Left lobe of liver (tissue), 2 donors: ENCODE measurements at regions not wholly inside any gene's neighbourhood (a gene's known extent, or its start where the extent isn't known, plus 50 kb on each side); places are given as distances from the start of the nearest gene placed in this dataset.
A peak's percentile ranks its signal among the peaks of the same experiment; 100 is the strongest.

Experiments
- ATAC-seq: fragments of 200-7000 bp; cut with Tn5 transposase; one replicate; pipeline ENCODE4 v1.9.1; 2020; ENCODE audit warnings: mild to moderate bottlenecking, moderate library complexity
- DNase-seq: peaks from one replicate; pipeline ENCODE4 v3.0.0-alpha.2; 2020; ENCODE audit warnings: low spot score
- donor health status: DM: no; HTN: no; CAD: no; lungs with moderate emphysema.
- donor health status: DM: no; HTN: yes; CAD: no.

GRCh38 chr16:79697562-79698112, 97.1 kb upstream of the MAF start:
- ATAC-seq, result no peak

GRCh38 chr16:79691007-79691406, 90.5 kb upstream of the MAF start:
- no peak for DNase-seq
- ATAC-seq, result no peak

More at GRCh38 chr16:79697562-79698112, 97.1 kb upstream of the MAF start:
- DNase-seq, result no peak

DNA sequence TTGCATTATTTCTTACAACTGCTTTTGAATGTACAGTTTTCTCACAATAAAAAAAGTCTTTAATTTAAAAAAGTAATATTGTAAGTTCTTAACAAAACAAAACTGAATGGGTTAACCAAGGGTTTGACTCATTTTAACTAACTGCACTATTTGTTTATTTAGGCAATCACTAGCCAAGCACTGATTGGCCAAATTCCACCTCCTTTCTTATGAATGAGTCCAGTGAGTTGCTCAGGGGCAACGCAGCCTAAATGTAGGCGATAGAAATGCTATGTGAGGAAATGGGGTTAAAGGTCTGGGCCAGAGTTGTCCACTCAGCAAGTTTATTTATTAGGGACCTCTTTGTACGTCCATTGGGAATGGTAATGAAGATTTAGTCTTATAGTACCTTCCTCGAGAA, 89.6 kb upstream of the MAF start:
- ATAC-seq, result no peak

DNA sequence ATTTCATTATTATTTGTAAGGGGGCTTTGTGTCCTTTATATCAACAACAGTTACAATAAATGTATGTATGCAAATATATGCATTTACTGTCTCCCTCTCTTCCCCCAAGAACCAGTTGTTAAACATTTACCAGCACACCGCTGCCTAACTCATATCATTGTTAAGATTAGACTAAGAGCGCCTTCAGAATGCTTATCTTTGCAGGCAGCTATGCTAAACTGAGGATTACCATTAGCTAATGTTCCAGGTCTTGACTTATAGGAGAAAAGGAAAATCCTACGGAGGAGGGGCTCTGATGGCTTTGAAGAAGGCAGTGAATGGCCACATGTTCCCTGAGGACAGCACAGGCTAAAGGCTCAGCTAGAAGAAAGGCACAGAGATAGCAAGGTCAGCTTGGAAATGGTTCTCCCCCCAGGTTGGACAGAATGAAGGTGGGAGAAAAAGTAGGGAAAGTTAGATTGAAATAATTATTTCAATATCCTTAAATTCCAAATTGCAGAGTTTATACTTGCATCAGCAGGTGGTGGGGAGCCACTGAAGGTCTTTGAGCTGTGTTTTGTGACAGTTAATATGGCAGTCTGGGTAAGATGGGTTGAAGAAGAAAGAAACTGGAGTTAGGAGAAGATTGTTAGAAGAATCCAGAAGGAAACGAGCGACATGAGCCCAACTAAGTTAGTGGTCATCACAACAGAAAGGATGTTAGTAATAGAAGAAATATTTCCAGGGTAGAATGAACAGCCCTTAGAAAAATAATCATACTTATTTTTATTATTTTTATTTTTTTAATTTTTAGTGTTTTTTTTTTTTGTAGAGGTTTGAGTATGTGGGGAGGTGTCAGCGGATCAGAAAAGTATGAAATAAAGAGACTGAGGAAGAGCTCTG, 87.0 kb upstream of the MAF start:
- ATAC-seq (no peak), DNase-seq (no peak)

More for the DNA sequence above, 89.6 kb upstream of the MAF start:
- no peak for DNase-seq

- ATAC-seq (no peak), DNase-seq (no peak)
Measured at GRCh38 chr16:79685871-79686270, 85.3 kb upstream of the MAF start.

GRCh38 chr16:79679334-79679733, 78.8 kb upstream of the MAF start:
- DNase-seq (no peak), ATAC-seq (no peak)

GRCh38 chr16:79677799-79678530, 77.4 kb upstream of the MAF start:
- ATAC-seq, result no peak
- no peak for DNase-seq

GRCh38 chr16:79673635-79674034, 73.1 kb upstream of the MAF start:
- DNase-seq (no peak), ATAC-seq (no peak)

DNA sequence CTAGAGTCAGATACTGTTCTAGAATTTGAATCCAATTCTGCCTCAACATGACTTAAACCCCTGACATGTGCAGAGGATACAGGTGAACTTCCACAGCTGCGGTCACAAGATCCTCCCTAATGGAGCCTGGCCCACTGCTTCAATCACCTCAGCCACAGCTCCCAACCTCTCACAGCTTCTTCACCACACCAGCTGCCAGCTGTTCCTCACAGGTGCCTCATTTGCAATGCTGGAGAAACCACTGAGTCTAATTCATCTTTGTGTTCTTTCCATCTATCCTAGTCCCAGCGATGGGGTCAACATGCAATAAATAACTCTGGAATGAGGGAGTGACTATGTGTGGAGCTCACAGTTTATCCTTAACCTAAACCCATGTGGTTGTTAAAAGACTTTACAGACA, 72.0 kb upstream of the MAF start:
- ATAC-seq (no peak), DNase-seq (no peak)

DNA sequence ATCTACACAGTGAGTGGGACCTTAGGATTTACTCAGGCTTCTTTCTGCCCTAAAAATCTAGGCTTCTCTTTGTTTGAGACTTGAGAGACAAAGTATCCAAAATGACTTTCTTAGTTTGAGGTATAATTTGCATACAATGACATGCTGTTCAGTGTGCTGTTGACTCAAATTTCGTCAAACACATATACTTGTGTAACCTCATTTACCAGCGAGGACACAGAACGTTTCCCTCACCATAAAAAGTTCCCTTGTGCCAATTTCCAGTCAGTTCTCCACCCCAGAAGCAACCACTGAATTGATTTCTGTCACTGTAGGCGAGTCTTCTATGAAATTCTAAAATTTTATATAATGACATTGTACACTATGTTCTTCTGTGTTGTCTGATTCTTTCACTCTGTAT, 68.0 kb upstream of the MAF start:
- no peak for DNase-seq
- ATAC-seq, result no peak

GRCh38 chr16:79665970-79666369, 65.4 kb upstream of the MAF start:
- ATAC-seq (no peak), DNase-seq (no peak)

DNA sequence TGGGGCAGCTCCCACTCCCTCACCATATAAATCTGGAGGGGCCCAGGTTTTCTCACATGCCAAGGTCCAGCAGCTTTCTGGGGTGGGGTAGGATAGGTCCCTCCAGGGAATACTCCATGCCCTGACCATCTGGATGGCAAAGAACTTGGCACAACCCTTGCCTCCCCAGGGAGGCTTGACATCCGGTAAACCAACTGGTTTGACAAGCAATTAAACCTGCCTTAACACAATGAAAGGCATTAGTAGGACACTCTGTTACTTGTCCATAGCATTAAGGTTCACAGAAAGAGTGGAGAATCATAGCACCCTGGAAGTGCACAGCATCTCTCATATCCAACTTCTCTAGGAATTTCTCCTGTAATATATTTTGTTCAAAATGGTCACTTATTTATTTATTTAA, 63.9 kb upstream of the MAF start:
- no peak for ATAC-seq
- no peak for DNase-seq

GRCh38 chr16:79662669-79663313, 62.3 kb upstream of the MAF start:
- DNase-seq, result no peak
- peak; percentile 22 for ATAC-seq

DNA sequence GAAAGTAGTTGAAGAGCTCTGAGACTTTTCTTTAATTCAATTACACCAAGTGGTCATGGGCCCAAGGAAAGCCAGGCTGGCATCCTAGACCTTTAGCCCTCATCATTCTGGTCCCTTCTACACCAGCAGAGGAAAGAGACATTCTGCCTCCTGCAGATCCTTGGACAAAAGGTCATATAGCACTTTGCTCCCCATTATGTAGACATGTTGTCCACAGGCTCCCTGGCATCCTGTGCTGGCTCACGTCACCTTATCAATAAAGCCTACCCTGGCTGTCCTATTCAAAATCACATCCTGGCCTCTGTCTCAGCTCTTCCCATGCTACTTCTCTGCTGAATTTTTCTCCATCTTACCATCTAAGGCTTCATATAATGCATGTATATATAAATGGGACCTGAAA, 61.6 kb upstream of the MAF start:
- no peak for DNase-seq
- peak; percentile 54 for ATAC-seq

DNA sequence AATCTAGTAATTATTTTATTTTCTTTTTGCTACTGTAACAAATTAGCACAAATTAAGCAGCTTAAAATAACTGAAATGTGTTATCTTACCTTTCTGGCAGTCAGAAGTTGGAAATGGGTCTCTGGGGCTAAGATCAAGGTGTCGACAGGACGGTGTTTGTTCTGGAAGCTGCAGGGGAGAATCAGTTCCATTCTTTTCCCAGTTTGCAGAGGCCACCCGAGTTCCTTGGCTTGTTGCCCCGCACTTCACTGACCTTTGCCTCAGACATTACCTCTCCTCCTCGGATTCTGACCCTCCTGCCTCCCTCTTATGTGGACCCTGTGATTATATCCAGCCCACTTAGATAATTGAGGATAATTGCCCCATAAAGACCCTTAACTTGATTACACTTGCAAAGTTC, 61.0 kb upstream of the MAF start:
- DNase-seq (peak; percentile 68), ATAC-seq (peak; percentile 86)

- ATAC-seq (no peak), DNase-seq (no peak)
Measured at GRCh38 chr16:79659344-79659743, 58.8 kb upstream of the MAF start.

DNA sequence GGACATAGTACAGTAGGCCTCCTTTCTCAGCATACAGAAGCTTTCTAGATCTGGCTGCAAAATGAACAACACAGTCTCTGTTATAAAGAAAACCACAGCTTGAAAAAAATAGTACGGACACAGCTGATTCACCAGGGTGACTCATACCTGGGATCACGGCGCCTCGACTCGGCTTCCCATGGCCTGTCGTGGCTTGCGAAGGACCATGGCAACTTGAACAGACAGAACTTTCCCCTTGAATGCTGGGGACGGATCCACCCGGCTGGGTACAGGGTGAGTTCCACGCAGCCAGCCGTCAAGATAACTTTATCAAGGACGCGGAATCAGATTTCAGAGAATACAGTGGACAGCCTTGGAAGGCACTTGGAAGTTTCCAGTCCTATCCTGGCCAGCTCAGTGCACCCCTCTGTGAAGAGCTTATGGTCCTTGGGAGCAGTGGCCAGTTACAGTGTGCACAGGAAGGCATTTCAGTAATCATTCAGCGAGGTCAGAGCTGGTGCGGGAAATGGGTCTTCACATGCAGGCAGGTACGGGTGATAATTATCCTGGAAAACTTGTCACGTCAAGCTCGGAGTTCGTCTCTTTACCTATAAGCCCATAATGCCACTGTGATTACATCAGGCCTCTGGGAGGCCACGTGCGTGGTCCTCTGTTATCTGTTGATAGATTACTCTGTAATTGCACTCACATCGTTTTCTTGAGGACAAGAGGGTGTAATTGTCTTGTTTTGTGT, 57.9 kb upstream of the MAF start:
- DNase-seq (no peak), ATAC-seq (no peak)

DNA sequence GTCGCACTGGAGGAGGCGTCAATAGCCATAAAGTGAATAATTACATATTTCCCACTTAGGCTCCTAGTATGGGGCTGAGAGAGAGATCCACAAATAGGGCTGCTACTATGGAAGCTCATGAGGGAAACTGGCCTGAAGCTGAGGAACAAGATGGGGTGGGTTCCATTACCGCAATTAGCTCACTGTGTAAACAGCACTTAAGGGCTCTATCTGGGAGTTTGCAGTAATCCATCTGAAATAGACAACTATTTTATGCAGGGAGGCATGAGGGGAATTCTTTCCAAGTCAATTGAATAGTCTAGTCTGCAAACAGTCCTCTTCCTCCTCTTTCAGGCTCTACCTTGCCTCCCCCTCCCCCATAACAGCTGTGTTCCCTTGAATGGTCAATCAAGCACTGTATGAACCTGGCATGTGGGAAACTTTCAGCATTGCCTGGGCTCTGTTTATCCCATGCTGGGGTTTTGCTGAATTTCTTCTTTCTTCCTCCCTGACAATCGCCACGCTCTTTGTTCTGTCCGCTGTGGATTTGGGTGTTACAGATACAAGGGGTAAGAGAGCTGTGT, 56.1 kb upstream of the MAF start:
- DNase-seq (no peak), ATAC-seq (no peak)

- ATAC-seq, result no peak
- DNase-seq, result no peak
Measured at GRCh38 chr16:79653373-79653891, 52.9 kb upstream of the MAF start.

- no peak for DNase-seq
Measured at GRCh38 chr16:79651363-79651762, 50.8 kb upstream of the MAF start.

More at GRCh38 chr16:79651363-79651762, 50.8 kb upstream of the MAF start:
- ATAC-seq, result no peak
